ENCODE measurements at regions not wholly inside any gene's neighbourhood (a gene's known extent, or its start where the extent isn't known, plus 50 kb on each side); places are given as distances from the start of the nearest gene placed in this dataset.
"Not testable (repeated sequence)": the region's sequence is repeated elsewhere in the genome, so short reads cannot be mapped to it uniquely, and the experiment has no call there.

DNA sequence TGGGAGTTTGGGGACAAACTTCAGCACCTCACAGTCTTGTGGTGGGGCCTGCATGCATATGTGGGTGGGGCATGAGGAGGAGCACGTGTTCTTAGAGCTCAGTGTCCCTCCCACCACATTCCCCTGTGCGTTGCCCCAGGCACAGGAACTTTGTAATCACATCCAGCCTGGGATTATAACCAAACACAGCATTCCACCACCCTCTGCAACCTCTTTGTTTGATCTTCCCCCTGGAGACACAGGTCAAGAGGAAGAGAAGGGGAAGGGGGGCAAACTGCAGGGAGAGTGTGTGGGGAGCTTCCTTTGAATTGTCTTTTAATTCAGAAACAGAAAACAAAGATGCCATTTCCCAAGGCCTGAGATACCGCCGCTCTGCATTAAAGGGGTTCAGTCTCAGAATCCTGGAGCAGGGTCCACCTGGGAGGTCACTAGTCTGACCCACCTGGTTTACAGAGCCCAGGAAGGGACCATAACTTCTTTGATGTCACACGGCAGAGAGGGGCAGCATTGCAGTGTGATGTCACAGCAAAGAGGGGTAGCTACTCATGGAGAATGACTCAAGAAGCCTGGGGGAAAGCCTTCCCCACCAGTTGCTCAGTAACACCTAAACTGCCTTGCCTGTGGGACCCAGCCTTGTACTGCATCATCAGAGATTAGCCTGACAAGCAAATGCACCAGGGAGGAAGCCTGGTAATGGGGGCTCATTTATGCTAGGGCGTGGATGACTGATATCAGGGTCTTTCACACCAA lies 106.3 kb upstream of the RNU6-1 start:
- DNase-seq = no peak

DNA sequence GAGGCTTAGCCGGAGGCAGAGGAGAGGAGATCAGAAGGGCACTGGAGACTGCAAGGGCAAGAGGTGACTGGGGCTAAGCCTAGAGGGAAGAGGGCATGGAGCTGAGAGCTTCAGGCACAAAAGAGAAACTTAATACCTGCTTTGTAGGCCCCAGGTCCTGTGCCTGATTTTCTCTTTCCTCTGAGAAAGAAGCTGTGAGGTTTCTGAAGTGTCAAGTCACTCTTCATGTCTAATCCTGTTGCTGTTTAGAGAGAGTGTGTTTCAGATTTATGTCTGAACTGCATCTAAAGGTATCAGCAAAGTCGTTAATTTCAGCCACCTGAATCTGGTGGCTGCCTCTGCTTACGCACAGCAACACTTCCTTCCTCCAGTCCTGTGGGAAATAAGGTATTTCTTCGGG lies 106.9 kb upstream of the RNU6-1 start:
- DNase-seq = no peak

DNA sequence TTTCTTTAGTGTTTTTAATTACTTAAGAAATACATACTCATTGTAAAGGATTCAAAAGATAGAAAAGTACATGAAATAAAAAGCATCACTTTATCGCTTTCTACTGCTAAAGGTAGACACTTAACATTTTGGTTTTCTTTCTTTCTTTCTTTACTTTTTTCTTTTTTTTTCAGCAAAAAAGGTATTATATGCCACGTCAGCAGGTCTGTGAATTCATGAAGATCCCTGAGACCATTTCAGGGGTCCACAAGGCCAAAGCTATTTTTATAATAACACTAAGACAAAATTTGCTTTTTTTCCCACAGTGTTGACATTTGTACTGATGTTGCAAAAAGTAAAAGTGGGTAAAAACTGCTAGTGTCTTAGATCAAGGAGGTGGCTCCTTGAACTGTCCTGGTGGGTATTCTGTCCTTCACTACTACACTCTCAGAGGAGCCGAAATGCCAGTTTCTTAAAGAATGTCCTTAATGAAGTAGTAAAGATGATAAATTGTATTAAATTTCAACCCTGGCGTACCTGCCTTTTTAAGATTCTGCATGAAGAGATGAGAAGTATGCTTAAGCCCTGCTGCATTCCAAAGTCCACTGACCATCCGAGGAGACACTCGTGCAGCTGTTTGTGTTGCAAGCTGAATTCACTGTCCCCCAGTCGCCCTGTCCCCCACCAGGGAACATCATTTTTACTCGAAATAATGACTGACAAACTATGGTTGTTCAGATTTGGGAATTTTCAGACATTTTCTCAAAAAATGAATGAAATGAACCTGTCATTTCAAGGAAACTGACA lies 106.7 kb upstream of the PIAS1 start:
- no peak for DNase-seq

DNA sequence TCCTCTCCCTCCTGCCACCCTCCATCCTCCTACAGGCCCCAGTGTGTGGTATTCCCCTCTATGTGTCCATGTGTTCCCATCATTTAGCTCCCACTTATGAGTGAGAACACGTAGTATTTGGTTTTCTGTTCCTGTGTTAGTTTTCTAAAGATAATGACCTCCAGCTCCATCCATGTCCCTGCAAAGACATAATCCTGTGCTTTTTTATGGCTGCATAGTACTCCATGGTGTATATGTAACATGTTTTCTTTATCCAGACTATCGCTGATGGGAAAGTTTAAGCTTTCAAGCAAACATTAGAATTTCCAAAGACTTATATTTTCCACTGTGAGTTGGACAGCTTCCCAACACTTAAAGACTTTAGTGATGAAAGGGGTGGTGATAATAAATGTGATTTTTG lies 105.9 kb upstream of the PIAS1 start:
- DNase-seq = no peak

DNA sequence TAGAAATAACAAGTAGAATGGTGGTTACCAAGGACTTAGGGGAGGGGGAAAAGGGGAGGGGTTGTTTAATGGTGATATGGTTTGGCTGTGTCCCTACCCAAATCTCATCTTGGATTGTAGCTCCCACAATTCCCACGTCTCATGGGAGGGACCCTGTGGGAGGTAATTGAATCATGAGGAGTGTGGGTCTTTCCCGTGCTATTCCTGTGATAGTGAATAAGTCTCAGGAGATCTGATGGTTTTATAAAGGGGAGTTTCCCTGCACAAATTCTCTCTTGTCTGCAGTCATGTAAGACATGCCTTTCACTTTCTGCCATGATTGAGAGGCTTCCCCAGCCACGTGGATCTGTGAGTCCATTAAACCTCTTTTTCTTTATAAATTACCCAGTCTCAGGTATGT lies 102.9 kb upstream of the PIAS1 start:
- DNase-seq = not testable (repeated sequence)

DNA sequence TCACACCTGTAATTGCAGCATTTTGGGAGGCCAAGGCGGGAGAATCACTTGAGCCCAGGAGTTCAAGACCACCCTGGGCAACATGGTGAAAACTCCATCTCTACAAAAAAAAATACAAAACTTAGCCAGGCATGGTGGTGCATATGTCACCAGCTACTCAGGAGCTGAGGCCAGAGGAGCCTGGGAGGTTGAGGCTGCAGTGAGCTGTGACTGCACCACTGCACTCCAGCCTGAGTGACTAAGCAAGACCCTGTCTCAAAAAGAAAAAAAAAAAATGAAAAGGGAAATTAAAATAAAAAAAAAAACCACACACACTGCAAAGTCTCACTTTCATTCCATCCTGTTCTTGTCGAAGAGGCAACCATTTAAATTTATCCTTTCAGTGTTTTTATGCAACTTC lies 100.8 kb upstream of the PIAS1 start:
- no peak for DNase-seq

DNA sequence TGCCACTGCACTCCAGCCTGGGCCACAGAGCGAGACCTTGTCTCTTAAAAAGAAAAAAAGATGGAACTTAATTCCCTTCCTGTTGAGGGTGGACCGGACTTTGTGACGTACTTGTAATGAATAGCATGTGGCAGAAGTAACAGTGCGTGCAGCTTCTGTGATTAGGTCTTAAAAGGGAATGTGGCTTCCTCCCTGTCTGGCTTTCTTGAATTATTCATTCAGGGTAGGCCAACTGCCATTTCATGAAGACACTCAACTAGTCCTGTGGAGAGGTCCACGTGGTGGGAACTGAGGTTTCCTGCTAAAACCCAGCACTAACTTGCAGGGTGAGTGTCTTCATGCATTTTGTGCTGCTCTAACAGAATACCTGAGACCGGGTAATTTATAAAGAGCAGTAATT lies 98.9 kb upstream of the PIAS1 start:
- DNase-seq = no peak

DNA sequence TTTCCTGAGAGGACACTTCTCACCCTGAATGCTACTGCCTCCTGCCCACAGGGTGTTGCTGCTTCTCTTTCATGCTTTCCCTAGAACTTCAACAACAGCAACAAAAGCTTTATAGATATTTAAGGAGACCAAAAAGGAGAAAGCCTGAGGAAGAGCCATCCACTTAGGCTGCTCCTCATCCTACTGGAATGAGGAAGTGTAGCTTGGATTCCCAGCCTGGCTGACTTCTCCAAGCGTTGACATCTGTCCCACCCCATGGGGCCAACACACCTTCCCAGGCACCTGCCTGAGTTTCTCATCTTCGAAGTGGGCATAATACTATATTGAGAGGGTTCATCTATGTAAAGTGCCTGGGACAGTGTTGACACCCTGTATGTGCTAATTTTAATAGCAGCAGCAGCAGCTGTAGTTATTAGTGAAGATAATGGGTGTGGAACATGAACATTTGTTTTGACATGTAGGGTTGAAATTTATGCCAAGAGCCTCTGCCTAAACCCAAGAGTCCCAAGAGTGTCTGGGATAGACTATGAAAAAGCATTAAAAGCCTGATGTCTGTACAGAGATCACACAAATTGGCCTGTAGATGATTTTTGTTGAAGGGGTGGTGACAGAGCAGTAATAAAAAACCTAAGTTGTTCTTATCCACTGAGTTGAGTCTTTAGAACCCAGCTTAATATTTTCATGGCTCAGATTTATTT lies 96.5 kb upstream of the PIAS1 start:
- DNase-seq = peak in 1 of 2 experiments; percentile 45

DNA sequence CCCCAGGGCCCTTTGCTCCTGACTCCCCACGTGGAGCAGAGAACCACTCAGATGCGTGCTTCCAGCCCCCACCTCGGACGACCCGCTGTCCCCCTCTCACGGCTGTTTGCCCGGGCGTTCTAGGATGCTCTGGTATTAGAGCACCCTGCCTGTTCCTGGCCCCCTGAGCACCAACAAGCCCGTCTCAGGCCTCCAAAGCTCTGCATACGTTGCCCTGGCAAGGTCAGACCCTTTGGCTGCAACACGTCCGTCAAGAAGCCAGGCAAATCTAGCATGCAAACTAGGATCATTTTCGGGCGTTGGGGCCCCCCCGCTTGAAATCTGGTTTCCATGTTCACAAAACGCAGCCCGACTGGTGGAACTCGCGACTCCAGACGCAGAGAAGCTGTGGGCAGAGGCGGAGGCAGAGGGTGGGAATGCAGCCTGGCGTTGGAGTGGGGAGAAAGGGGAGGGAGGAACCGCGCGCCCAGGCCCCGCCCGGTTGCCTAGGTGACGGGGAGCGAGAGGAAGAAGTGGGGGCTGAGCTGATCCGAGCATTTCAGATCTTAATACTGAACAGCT lies 86.2 kb upstream of the PIAS1 start:
- DNase-seq = peak; percentile 65 to 84

DNA sequence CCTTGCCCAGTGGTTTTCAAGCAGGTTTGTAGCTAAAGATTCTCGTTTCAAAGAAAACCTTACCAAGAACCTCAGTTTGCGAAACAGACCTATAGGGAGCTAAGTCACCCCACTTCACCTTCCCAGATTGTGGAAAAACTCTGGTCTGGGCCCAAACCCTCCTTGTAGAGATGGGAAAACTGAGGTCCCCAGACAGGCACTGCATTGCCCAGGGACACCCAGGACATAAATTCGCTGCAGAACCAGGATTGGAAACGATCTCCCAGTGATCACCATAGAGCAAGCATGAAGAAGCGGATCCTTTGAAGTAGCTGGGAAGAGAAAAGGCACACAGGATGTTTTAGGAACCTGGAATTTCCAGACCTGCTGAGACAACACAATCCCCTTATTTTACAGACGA lies 85.6 kb upstream of the PIAS1 start:
- peak; percentile 45 to 57 for DNase-seq

DNA sequence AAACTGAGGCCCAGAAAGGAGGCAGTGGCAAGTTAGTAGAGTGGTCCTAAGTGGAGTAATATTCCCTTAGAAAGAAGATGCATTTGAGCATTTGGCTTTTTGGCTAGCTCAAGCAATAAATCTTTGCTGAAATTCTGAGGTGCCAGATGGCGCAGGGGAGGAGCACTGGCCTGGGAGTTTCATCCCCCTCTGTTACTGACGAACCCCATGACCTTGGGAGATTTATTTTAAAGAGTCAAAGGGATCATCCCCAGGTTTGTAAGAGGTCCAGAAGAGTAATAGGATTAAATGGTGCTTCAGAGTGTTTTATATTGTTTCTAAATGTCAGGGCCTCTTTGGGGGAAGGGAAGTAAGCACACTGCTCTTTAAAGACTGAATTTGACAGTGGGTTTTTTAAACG lies 85.1 kb upstream of the PIAS1 start:
- peak; percentile 45 to 81 for DNase-seq

DNA sequence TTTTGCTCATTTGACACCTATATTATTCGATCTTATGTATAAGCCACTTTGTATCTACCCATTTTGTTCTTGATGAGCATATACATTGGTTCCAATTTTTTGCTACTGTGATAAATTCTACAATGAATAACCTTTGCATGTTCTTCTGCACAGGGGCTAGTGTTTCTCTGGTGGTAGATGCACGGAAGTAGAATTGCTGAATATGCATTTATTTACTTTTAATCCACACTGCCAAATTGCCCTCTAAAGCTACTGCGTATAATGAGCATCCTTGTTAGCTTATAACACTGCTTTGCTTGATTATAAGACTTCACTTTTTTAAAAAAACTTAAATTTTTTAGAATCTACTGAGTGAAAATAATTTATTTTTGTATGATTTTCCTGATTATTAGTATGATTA lies 84.2 kb upstream of the PIAS1 start:
- DNase-seq = no peak

DNA sequence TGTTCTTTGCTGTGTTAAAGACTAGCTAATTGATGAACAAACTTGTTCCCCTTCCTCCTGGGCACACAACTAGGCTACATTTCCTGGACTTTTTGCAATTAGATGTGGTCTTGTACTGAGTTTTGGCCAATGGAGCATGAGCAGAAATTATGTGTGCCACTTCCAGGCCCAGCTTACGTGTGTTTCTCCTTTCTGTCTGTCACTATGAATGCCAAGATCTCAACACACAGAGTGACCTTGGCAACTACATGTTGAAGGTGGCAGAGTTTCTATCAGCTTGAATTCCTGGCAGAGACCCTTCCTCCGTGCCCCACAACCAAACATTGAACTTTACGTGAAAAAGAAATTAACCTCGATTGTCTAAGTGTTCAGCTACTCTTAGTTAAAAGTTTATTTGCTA lies 81.7 kb upstream of the PIAS1 start:
- DNase-seq = no peak

DNA sequence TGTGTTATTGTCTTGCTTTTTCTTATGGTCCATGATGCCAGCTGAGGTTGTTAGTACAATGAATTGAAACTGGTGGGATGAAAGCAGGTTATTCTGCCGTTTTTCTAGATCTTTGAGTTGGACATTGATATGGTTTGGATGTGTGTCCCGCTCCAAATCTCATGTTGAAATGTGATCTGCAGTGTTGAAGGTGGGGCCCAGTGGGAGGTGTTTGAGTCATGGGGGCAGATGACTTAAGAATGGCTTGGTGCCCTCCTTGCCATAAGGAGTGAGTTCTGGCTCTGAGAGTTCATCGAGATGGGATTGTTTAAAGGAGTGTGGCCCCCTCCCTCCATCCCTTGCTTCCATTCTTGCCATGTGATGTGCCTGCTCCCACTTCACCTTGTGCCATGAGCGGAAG lies 80.3 kb upstream of the PIAS1 start:
- DNase-seq = no peak

DNA sequence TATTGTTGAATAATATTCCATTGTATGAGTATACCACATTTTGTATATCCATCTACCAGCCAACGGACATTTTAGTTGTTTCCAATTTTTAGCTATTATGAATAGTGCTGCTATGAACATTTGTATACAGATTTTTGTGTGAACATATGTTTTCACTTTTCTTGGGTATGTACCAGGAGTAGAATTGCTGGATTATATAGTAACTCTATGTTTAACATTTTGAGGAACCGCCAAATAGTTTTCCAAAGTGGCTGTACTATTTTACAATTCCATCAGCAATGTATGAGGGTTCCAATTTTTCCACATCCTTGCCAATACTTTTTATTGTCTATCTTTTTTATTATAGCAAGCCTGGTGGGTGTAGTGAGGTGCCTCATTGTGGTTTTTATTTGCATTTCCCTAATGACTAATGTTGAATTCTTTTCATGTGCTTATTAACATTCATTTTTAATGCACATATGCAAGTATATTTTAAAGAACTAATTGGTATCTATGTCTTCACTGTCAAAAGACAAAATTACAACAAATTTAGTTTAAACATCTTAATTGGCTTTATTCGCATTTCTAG lies 77.5 kb upstream of the PIAS1 start:
- DNase-seq = no peak

DNA sequence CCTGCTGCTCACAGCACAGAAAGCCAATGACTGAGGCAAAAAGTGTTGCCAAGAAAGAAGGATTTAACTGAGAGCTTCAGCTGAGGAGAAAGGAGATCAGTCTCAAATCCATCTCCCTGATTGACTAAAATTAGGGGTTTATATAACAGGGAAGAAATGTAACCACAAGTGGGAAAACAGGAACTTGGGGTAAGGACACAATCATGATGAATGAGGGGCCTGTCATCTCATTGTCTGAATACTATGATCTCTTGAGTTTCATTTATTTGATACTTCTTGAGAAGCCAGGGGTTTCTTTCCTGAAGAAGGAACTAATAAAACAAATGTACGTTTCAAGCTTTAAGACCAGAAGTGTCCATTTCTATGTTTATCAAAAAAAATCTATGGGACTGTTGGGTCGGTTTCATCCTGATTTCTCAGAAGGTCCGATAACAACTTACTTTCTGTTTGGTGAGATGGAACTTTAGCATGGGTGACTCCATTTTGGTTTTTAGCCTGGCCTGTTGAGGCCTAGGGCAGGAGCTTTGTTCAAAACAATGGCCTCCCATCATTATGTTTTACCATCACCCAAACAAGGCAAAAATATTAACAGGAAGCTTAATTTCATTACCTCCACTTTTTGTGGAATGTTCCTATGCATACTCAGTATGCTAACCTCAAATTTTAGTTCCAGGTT lies 76.6 kb upstream of the PIAS1 start:
- DNase-seq = no peak

DNA sequence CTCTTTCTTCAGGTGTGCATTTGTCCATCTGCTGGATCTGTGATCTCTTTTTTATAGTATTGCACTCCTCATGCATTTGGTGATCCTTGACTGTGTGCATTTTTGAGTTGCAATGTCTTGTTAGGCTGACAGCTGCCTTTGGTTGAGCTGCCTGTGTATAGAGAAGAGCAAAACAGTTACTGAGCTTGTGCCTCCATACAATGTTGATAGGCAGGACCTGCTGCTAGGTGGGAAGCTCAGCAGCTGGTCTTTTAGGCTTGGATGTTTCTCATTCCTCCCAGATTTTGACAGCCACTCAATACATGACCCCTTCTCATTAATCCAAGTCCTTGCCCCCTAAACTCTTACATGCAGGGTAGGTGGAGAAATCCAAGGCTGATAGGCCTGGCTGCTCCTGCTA lies 74.8 kb upstream of the PIAS1 start:
- DNase-seq = no peak

DNA sequence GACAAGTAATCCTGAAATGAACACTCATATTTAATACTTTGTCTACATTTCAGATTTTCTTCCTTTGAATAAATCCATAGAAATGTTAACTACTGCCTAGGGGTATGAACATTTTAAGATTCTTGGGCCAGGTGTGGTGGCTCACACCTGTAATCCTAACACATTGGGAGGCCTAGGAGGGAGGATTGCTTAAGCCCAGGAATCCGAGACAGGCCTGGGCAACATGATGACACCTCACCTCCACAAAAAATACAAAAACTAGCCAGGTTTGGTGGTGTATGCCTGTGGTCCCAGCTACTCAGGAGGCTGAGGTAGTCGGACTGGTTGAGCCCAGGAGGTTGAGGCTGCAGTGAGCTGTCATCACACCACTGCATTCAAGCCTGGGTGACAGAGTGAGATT lies 73.9 kb upstream of the PIAS1 start:
- no peak for DNase-seq

DNA sequence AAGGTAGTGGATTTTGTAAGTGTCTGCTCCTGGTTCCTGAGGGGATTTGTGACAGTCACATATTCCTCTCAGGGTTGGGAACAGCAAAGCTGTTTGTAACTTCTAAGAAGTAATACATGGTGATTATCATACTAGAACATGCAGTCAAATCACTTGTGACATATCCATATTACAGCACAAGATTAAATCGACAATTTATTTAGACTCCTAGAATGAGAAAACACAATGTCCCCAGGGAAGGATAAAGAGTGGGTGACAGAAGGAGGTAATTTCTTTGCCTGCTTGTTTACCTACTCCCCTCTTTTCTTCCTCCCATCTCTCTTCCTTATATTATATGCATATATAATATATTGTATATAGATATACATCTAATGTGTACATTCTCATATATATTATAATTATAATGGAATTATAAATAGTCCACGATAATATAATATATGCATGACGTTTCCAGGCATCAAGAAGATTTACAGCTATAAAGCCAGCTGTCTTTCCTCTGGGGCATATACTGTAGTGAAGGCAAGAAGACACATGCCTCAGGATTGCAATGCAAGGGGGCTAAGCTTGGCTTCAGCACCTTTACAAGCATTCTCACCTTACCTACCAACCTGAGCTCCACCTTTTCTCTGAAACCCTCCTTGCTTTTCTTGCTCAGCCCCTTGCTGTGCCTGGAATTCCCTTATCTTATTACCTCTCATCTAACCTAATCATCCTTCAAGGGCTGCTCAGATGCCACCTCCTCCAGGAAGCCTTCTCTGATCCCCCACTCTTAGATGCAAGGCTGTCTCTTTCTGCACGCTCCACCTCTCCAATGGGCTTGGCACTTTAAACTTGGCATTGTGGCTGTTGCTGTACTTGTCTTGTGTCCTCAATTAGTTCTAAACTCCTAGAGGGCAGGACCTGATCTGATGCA lies 73.1 kb upstream of the PIAS1 start:
- DNase-seq = no peak

DNA sequence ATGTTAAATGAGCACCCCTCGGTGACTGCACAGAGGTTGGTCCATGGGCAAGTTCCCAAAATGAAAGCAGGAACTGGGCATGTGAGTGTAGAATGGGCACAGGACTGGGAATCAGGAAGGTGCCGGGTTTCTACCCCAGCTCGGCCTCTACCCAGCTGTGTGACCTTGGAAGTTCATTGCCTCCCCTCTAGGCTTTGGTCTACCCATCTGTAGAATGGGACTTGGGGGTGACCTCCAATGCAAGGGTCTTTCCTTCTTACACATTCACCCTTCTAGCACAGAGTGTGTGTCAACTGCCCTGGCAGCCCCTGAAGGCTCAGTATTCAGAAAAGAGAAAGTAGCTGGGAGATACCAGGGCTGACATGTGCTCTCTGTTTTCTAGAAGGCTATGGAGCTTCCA lies 72.3 kb upstream of the PIAS1 start:
- DNase-seq = no peak

DNA sequence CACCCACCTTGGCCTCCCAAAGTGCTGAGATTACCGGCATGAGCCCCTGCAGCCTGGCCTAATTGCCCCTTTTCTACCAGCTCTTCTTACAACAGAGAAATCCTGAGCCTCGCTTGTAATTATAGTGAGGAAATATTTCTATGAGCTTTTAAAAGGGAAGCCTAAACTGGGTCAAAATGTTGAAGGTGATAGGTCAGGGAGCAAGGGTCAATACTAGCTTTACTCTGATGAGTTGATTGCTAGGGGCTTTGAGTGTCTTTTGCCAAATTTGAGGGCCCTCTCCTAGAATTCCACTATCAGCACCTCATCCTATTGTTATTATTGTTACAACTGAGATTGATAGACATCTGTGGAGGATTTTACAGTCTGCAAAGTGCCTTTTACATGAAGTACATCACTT lies 62.4 kb upstream of the PIAS1 start:
- DNase-seq = no peak

DNA sequence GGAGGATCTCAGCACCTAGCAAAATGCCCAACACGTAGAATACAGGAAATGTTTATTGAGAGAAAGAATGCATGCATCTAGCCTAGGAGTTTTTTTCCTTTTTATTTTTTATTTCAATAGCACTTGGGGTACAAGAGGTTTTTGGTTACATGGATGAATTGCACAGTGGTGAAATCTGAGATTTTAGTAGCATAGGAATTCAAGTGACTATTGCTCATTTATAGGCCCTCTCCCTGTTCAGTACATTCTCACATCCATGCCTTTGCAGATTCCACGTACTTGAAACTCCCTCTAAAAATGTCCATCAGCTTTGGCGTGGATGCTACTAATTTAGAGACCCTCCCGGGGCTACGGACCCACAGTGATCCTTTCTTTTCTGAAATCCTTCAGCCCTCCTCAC lies 61.7 kb upstream of the PIAS1 start:
- DNase-seq = no peak
